ENCODE measurements at regions not wholly inside any gene's neighbourhood (a gene's known extent, or its start where the extent isn't known, plus 50 kb on each side); places are given as distances from the start of the nearest gene placed in this dataset.

DNA sequence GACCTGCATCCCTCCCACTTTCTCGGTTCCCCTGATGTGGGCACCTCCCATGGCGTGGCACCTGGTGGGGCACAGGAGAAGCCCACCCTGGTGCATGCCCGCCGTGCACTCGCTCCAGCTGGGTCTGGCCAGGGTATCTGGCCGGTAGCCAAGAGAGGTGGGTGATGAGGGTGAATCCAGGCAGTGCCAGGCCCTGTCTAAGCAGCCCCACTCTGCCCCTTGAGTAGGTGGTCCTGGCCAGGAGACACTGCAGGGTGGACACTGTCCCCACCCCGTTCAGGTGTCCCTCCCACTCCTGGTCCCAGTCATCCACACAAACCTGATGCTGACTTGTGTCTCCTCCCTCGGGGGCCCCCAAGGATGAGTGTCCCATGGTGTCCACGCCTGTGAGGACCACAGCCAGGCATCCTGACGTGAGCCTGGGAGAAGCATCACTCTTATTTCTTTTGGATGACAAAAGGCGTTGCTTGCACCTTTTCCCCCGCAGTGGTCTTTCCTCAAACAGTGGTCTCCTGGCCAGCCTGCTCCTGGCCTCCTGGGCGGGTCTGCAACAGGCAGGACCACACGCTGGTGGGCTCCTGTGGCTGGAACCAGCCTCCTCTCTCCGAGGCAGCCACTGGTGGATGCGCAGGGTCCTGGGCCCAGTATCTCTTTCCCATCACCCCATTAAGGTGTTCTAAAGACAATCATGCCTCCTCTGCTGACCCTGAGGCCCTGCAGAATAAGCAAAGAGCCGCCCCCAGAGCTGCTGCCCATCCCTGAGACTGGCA, 922.3 kb downstream of the BRD1 start:
- no peak for DNase-seq

DNA sequence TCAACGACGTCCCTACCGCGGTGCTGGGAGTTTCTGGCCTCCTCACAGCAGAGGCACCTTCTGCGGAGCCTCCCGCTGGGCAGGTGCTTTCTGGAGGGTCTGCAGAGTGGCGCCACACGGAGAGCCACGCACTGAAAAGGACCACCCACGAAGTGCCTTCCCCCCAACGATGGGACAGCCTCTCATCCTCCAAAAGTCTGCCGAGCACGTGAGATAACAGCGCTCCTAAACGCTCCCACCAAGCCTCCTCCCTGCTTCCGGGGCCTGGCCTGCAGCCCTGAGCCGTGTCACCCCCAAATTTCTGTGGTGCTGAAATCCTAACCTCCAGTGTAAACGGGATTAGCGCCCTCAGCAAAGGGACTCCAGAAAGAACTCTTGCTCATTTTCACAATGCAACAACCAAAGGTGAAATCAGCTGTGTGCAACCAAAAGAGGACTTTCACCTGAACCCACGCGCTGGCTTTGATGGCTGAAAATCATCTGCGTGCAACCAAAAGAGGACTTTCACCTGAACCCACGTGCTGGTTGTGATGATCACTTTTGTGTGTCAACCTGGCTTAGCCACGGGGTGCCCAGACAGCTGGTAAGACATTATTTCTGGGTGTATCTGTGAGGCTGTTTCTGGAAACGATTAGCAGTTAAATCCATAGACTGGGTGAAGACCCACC, 924.6 kb downstream of the BRD1 start:
- DNase-seq: no peak

DNA sequence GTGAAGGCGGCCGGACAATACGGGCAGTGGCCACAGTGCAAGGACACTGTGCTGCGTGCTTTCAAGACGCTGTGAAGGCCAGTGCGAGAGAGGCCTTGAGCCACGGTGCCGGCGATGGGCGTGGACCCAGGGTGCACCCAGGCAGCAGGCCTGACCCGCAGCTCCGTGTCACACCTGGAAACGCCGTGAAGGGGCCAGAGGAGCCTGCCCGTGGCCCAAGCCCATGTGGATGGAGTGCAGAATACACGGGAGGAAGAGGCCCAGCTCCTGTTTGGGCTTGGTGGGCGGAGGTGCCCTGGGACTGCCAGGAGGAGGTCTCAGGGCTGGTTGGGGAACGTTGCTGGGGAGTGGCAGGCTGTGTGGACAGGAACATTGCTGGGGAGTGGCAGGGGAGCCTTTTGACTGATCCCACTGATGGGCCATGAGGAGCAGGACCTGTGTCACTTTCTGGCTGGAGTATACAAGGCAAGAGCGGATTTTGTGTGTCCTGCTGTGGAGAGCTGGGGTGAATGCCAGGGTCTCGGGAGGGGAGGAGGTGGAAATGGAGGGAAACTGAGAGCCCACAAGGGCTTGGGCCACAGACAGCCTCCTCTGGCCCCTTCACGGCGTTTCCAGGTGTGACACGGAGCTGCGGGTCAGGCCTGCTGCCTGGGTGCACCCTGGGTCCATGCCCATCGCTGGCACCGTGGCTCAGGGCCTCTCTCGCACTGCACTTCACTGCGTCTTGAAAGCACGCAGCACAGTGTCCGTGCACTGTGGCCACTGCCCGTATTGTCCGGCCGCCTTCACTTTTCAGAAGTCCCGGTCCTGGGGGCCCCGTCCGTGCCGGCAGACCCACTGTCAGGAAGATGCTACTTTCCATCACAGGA, 925.4 kb downstream of the BRD1 start:
- no peak for DNase-seq

DNA sequence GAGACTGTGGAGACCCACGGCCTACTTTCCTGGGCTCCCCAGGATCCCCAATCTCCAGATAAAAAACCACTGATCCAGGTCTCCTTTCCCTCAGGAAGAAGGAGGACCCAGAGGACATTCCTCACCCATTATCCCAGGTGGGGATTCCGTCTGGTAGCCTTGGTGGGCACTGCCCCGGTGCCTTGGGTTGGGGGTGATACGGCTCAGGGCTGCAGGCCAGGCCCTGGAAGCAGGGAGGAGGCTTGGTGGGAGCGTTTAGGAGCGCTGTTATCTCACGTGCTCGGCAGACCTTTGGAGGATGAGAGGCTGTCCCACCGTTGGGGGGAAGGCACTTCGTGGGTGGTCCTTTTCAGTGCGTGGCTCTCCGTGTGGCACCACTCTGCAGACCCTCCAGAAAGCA, 926.3 kb downstream of the BRD1 start:
- no peak for DNase-seq

DNA sequence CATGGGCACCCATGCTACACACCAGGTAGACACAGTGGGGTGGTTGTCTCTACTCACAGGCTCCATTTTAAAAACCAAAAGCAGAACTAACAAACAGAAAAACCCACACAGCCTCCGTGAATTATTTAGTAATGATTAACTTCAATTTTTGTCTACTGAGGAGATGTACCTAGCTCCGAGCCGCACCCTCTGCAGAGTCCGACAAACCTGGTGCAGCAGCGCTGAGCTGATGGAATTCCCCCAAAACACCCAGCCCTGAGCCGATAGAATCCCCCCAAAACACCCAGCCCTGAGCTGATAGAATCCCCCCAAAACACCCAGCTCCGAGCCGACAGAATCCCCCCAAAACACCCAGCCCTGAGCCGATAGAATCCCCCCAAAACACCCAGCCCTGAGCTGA, 927.0 kb downstream of the BRD1 start:
- no peak for DNase-seq

DNA sequence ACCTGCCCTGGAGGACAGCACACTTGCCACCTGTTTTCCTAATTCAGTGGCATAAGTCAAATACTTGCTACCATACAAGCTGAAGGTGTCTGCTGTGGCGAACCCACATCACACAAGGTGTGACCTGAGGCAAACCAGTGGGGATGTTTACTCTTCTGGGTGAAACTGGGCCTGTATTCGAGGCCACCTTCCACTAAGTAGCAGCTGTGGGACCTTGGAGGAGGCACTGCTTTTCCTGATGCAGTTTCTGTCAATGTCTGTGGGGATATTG, 927.4 kb downstream of the BRD1 start:
- no peak for DNase-seq

DNA sequence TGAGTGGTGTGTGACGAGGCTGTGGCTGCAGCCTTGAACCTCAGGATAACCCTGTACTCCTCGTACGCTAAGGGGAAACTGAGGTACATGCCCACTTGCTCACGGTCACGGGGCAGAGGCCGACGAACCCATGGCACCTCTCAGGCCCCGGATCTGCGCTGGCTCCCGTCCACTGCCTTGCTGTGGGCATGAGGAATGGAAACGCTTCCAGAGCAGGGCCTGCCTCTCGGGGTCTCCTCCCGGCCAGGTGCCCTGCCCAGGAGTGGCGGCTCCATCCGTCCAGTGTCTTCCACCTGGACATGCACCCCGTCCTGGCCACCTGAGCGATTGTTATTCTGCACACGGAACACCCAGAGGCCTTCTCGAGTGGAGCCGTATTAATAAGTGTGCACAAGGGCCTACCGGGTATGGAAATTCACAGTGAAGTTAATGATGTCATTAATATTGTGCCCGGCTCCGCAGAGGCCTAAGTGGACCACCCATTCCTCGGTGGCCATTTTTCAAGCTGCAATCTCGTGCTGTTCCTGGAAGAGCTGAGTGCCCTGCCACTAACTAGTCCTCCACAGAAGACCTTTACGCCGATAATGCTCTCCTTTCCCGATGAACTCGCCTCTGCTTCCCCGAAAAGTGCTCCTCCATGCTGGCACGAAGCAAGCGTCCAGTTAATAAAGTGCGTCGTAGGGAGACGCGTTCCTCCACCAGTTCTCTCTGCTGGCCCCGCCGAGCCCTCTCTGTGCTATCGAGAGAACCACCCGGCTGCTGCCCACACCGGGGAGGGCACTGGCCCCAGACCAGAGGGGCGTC, 927.9 kb downstream of the BRD1 start:
- DNase-seq: no peak

DNA sequence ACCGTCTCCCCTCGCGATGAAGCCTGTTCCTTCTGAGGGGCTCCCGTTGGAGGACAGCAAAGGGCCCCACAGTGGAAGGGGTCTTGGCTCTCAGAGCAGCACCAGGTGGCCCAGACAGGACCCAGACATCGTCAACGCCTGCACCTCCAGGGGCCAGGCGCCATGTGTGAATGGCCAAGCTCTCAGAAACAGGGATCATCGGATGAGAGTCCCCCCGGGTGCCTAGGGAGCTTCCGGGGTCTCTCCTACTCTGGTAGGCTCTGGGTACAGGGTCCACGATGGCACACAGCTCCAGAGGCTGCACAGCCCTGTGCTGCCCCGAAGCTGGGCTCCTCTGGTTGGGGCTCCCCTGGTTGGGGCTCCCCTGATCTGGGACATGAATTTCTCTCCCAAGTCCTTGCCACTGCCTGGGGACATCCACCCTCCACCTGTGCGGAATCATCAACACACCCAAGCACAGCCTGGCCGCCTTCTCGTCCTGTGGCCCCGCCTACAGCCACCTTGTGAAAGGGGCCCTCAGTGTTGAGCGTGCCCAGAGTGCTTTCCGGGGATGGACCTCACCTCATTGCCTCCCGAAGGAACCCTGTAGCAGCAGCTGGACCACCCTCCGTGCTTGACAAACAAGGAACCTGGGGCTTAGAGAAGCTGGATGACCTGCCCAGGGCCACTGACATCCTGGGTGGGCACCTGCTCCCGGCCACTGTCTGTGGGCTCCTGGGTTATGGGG, 929.0 kb downstream of the BRD1 start:
- DNase-seq: no peak

DNA sequence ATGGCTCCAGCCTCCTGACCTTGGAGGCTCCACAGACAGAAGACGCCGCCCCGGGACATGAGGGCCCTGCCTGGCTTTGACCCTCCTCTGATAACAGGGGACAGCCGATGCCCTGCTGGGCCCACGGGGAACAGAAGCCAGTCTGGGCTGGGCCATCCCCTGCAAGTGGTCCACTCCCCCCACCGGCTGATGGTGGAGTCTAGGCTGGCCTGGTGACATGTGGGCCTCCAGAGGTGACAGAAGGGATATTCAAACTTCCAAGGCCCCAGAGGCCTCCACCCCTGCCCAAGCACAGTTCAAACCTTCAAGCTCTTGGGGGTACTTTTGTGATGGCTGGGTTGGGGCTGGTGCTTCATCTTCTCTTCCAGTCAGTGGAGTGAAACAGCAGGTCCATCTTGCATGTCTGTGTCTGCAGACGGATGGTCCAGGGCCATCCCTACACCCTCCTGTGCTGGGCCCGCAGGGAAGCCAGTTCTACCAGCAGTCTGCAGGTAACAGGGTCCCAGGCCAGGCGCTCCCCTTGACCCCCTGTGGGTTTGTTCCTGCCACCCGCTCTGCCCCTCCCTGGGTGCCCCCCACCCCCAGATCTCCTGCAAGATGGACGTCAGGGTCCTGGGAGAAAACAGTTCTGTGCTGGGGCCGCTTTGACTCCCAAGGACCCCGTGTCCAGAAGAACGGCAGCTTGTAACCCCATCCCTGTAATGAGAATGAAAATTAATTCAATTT, 929.9 kb downstream of the BRD1 start:
- no peak for DNase-seq

DNA sequence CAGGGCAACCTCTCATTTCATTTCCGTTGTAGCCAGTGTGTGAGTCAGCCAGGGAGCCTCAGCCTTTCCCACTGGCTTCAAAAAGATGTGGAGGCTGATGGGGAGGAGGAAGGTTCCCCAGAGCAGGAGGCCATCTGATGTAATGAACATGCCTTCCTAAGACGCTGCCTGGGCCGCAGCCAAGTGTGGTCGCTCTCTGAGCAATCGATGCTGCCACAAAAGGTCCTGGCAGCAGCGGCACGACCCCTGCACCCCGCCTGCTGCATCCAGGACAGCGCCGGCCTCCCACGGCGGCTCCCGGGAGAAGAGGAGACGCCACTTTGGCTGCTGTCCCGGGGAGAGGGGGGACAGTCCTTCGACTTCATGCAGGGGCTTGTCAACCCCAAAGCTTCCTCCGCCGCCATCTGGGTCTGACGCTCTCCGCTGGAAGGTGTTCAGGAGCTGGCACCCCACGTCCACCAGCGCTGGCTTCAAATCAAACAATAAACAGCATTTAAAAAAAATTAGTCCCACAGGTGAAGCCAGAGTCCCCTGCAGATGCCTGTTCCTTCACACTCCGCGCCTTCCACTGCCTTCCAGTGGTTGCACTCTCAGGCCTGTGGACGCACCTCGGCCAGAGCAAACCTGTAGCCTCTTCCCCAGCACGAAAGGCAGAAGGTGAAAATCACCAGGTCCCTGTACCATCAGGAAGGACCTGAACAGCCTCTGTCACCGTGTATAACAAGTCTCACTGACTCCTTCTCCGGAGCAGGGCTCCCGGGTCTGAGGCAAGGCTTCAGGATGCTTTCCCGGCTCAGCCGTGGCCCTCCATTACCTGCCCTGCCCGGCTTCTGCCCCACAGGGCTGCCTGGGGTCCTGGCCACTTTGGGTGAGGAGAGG, 930.7 kb downstream of the BRD1 start:
- DNase-seq: no peak

DNA sequence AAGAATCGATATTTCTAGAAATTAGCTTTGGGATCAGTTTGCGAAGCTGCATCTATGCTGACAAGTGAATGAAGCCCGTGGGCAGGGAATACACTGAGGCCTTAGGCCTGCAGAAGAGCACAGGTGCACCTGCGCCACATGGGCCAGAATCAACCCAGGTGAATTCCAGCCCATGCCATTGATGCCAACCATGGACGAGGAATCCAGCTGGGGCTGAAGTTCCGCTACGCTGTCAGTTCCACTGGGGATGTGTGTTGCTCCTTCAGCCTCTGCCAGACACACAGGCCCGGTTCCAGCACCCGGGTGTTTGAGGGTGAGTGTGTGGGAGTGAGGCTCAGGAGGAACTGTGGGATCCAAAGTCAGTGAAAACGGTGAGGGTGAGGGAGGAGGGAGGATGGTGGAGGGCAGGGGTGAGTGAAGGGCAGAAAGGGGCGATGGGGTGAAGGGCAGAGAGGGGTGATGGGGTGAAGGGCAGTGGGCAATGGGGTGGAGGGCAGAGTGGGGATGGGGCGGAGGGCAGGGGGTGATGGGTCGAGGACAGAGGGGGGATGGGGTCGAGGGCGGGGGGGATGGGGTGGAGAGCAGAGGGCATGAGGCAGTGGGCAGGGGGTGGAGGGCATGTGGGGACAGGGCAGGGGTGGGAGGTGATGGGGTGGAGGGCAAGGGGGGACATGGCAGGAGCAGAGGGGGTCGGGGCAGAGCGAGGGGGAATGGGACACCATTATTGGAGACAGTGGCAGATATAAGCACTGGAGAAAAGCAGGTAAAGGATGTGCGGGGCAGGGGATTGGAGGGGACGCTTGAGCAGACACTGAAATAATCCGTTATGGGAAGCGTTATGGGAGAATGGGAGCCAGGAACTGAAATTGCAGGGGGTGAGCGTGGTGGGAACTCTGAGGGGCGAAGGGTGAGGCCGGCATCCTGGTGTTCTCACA, 931.6 kb downstream of the BRD1 start:
- no peak for DNase-seq

DNA sequence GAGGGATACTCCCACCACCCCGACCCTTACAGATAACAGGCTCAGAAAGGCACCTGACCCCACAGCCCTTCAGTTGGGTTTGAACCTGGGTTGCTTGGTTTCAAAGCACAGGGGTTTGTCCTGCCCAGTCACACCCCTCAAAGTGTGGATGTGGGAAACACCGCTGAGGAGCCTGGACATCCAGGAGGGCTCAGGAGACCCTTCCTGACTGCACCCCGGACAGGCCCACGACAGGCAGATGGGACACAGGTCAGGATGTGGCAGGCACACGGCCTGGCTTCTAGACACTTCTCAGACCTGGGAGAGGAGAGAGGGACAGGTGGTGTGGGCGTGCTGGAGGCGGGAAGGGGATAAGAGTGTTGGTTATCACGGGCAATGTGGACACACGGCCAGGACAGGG, 932.3 kb downstream of the BRD1 start:
- DNase-seq: no peak

DNA sequence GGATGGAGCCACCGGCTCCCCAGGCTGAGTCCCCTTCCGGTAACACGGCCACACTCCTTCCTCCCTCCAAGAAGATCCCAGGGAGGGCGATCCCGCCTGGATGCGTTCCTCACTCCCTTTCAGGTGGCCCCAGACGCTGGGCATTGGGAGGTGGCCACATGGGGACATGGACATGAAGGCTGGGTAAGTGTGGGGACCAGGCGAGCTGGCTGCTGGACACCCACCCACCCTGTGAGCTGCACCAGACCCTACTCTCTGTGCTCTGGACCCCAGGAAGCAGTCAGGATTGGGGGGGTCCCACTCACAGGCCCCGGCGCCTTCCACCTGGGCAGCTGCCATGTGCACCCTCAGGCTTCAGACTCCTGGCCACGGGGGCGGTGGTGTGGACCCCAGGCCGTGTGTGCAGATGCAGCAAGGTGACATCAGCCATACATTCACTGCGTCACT, 932.8 kb downstream of the BRD1 start:
- no peak for DNase-seq

DNA sequence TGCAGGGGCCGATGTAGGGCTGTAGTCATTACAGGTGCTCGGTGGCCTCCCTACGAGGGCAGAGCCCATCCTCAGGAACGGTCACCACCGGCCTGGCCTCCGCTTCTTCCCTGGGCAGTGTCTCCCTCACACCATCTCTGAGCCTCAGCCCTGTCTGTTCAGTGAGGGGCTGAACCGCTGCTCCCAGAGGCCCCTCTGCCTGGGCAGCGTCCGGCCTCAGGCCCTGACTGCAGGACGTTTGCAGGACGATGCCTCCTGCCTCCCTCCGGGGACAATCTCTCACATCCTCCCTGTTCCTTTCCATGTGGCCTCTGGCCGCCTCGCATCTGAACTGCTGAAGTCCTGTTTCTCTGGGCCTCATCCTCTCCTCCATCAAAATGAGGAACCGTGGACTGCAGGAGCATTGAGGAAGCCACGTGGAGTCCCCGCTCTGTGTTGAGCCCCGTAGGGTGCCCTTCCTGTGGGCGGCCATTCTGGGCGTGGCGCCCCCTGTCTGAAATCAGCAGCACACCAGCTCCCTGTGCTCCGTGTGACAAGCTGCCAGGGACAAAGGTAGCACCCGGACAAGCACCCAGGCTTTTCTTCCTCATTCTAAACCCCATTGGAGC, 933.5 kb downstream of the BRD1 start:
- no peak for DNase-seq

DNA sequence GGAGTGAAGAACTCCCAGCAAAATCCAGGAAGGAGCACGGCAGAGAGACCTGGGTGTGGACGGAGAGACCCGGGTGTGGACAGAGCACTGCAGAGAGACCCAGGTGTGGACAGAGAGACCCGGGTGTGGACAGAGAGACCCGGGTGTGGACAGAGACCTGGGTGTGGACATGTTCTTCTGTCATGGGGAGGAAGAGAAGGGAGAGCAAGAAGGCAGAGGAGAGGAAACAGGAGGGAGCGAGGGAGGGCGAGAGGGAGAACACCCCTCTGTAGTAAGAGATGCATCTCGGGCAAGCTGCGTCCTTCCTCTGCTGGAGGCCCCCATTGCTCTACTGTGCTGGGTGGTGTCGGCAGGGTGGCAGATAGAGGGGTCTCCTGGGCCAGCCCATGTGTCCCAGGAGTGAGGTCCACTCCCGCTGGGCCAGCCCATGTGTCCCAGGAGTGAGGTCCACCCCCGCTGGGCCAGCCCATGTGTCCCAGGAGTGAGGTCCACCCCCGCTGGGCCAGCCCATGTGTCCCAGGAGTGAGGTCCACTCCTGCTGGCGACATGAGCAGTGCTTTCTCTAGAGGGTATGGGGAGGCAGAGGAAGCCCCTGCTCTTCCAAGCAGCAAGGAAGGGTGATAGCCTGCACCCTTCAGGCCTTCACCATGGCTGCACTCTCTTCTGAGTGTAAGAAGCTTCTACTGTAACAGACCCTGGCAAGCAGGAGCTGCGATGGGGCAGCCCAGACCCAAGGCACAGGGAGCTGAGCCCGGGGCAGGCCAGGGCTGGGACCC, 934.2 kb downstream of the BRD1 start:
- no peak for DNase-seq

DNA sequence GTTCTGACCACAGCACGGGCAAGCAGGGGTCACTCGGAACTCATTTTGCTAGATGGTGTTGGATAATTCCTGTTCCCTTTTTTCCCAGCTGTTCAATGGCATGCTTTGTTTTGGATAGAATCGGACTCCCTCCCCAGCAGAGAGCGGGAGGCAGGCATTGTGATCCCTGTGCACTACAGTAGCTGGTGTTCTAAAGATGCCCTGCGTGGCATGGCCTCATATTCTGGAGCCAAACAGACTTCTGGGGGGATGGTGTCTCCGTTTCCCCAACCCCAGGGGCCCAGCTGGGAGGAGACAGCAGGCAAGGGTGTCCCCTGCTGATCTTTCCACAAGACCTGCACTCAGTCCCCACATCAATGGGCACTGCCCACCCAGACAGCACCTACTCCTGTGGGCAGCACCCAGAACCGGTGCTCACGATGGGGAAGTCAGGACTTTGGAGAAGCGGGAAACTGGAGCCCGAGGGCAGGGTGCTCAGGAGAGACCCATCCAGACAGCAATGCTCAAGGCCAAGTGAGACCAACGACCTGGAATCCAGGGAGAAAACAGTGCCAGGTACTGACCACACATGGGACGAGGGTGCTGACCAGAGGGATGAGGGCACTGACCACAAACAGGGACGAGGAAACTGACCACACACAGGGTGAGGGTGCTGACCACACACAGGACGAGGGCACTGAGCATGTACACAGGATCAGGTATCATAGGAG, 934.9 kb downstream of the BRD1 start:
- DNase-seq: no peak

Data from bone marrow (tissue), 2 donors.